ENCODE measurements at regions not wholly inside any gene's neighbourhood (a gene's known extent, or its start where the extent isn't known, plus 50 kb on each side); places are given as distances from the start of the nearest gene placed in this dataset.

GRCh38 chr10:50993771-50994251 is 80.5 kb upstream of the PRKG1 start:
- no peak for TF ChIP-seq CTCF (IDR thresholded peaks at IDR 0.05)
- TF ChIP-seq POLR2A (IDR thresholded peaks at IDR 0.05) = no peak
- TF ChIP-seq EP300 (IDR thresholded peaks at IDR 0.05; ENCODE audit: low read depth) = no peak
- TF ChIP-seq POLR2AphosphoS5 (IDR thresholded peaks at IDR 0.05) = peak in 2 of 3 donors; percentile 5 to 26
